ENCODE measurements at regions not wholly inside any gene's neighbourhood (a gene's known extent, or its start where the extent isn't known, plus 50 kb on each side); places are given as distances from the start of the nearest gene placed in this dataset.

- H3K9me3 Mint-ChIP-seq (ENCODE audit: unreplicated experiment), result peaks cover 2% of the 10 kb centered on the region
- no peak for TF ChIP-seq CTCF (IDR thresholded peaks at IDR 0.05; ENCODE audit: partially characterized antibody, unreplicated experiment)
- H3K36me3 Mint-ChIP-seq (ENCODE audit: unreplicated experiment), result no peaks in the 10 kb centered on the region
- H3K4me1 Mint-ChIP-seq (ENCODE audit: low read depth, unreplicated experiment), result peaks cover 16% of the 10 kb centered on the region
- H3K27me3 Mint-ChIP-seq (ENCODE audit: unreplicated experiment), result peaks cover 3% of the 10 kb centered on the region
- no peak overlapping the region for H3K27ac Mint-ChIP-seq (ENCODE audit: unreplicated experiment)
- no peak overlapping the region for H3K4me3 Mint-ChIP-seq (ENCODE audit: unreplicated experiment)
- no peak for DNase-seq
Observed at GRCh38 chr7:21172800-21173199, 255.1 kb upstream of the SP4 start.

GRCh38 chr7:21173436-21173835 is 254.4 kb upstream of the SP4 start:
- Mint-ChIP-seq H3K27ac (ENCODE audit: unreplicated experiment) (no peak overlapping the region), H3K4me1 (ENCODE audit: low read depth, unreplicated experiment) (peaks cover 16% of the 10 kb centered on the region), H3K9me3 (ENCODE audit: unreplicated experiment) (peaks cover 2% of the 10 kb centered on the region), H3K27me3 (ENCODE audit: unreplicated experiment) (peaks cover 3% of the 10 kb centered on the region), H3K4me3 (ENCODE audit: unreplicated experiment) (no peak overlapping the region), H3K36me3 (ENCODE audit: unreplicated experiment) (no peaks in the 10 kb centered on the region)
- DNase-seq, result no peak
- TF ChIP-seq CTCF (IDR thresholded peaks at IDR 0.05; ENCODE audit: partially characterized antibody, unreplicated experiment), result no peak

GRCh38 chr7:21175714-21176113 is 252.2 kb upstream of the SP4 start:
- H3K27me3 Mint-ChIP-seq (ENCODE audit: unreplicated experiment), result no peaks in the 10 kb centered on the region
- TF ChIP-seq CTCF (IDR thresholded peaks at IDR 0.05; ENCODE audit: partially characterized antibody, unreplicated experiment), result no peak
- DNase-seq, result no peak

GRCh38 chr7:21184942-21185652 is 242.8 kb upstream of the SP4 start:
- H3K36me3 Mint-ChIP-seq (ENCODE audit: unreplicated experiment), result peaks cover 8% of the 10 kb centered on the region
- no peak for DNase-seq
- TF ChIP-seq CTCF (IDR thresholded peaks at IDR 0.05; ENCODE audit: partially characterized antibody, unreplicated experiment), result no peak
- H3K4me1 Mint-ChIP-seq (ENCODE audit: low read depth, unreplicated experiment), result peaks cover 28% of the 10 kb centered on the region
- peaks cover 6% of the 10 kb centered on the region for H3K9me3 Mint-ChIP-seq (ENCODE audit: unreplicated experiment)
- H3K27ac Mint-ChIP-seq (ENCODE audit: unreplicated experiment), result no peak overlapping the region
- H3K4me3 Mint-ChIP-seq (ENCODE audit: unreplicated experiment), result no peak overlapping the region
- peaks cover 2% of the 10 kb centered on the region for H3K27me3 Mint-ChIP-seq (ENCODE audit: unreplicated experiment)

More at GRCh38 chr7:21175714-21176113, 252.2 kb upstream of the SP4 start:
- no peaks in the 10 kb centered on the region for H3K36me3 Mint-ChIP-seq (ENCODE audit: unreplicated experiment)
- H3K4me3 Mint-ChIP-seq (ENCODE audit: unreplicated experiment), result no peak overlapping the region
- H3K27ac Mint-ChIP-seq (ENCODE audit: unreplicated experiment), result no peak overlapping the region
- no peaks in the 10 kb centered on the region for H3K9me3 Mint-ChIP-seq (ENCODE audit: unreplicated experiment)
- peaks cover 2% of the 10 kb centered on the region for H3K4me1 Mint-ChIP-seq (ENCODE audit: low read depth, unreplicated experiment)

- no peak for TF ChIP-seq CTCF (IDR thresholded peaks at IDR 0.05; ENCODE audit: partially characterized antibody, unreplicated experiment)
- Mint-ChIP-seq H3K27me3 (ENCODE audit: unreplicated experiment) (peaks cover 2% of the 10 kb centered on the region), H3K4me3 (ENCODE audit: unreplicated experiment) (no peak overlapping the region), H3K9me3 (ENCODE audit: unreplicated experiment) (peaks cover 6% of the 10 kb centered on the region), H3K27ac (ENCODE audit: unreplicated experiment) (no peak overlapping the region), H3K4me1 (ENCODE audit: low read depth, unreplicated experiment) (peaks cover 32% of the 10 kb centered on the region), H3K36me3 (ENCODE audit: unreplicated experiment) (peaks cover 8% of the 10 kb centered on the region)
- no peak for DNase-seq
Observed at GRCh38 chr7:21185653-21186265, 242.1 kb upstream of the SP4 start.
